Iris pigment epithelial cell (primary cell): ENCODE measurements at regions not wholly inside any gene's neighbourhood (a gene's known extent, or its start where the extent isn't known, plus 50 kb on each side); places are given as distances from the start of the nearest gene placed in this dataset.

Source experiments
- DNase-seq: peaks from one replicate; pipeline ENCODE4 v3.0.0-alpha.2; 2011; ENCODE audit warnings: low read depth

DNA sequence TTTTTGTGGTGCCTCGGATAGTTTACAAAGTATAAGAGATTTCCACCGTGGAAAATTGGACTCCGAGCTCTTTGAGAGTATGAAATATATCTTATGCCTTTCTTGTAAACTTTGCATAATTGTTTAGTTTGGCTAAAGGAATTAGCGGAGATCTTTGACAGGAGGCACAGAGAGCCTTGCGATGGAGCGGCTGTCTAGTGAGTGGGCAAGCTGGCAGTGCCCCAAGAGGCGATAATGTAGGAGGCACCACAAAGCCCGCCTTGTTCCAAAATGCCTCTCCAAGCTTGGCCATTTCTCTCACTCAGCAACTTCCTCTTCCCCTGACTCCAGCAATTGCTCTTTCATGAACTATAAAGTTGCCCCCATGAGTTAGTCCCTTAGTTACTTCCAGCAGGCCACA lies 270.1 kb upstream of the PRICKLE1 start:
- DNase-seq, result no peak

DNA sequence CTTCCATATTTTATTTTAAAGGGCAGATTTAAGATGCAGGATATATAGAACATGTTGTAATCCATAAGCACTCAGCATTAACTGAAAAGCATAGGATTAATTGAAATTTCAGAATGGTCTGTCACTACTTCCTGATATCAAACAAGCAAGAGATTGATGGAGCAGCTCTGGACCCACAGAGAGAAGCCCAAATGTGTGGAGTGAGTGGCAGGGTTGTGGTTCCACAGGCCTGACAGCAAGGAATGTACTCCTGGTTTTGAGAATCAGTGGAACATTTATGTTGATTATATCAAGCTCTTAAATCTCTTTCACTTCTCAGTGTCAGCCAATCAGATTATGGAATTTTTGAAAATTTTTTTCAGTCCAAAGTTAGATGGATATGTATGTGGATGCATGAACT lies 267.6 kb upstream of the PRICKLE1 start:
- DNase-seq, result no peak

DNA sequence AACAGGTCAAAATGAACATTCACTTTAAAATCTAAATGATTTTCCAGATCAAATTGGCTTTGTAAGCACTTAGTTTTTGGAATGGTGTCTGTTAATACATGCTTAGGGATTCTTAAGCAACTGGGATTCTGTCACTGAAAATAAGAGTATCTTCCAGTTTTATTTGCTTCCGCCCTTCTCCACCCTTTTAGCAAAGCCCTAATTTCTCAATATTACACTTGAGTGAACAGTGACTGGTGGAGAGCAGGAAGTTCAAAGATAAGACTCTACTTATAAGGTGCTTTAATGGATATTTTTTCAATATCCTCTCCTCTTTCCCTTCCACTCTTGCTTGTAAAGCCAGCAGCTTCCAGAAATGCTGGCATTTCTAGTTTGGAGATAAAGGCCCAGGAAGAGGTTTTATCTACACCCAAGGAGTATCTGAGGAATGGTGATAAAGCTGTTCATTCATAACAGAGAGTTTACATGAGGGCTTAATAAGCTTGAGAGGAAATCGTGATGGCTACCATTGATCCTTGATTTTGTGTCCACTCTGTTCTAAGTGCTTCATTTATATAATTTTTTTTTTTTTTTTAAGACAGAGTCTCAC lies 265.9 kb upstream of the PRICKLE1 start:
- no peak for DNase-seq

DNA sequence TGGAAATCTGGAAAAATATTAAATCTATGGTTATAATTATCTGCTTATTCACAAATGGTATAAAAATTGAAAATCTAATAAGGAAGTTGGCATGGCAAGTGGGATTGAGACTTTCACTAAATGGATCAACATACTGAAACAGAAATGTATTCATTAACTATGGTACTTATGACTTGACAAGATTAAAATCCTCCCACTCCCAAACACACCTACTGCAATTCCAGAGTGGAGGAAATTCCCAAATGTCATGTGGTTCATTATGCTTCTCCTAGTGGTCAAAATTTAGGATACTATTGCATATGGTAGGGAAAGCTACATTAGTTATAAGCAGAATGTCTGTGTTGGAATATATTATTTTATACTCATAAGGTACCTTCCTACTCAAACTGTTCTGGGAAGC lies 265.3 kb upstream of the PRICKLE1 start:
- DNase-seq, result no peak

DNA sequence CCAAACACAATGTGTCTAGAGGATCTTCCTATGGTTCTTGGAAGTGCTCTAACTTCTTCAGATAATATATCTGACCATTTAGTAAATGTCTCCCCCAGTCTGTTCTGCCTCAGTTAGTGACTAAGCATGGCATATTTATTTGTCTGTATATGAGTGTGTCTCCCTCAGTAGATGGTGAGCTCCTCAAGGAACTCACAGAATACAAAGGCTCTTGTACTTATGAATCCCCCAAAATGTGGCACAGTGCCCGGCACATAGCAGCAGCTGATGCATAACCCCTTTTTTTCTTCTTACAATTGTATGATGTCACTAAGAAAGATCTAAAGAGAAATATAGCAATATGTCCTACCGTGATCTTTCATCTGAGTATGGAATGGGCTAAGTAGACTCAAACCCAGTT lies 264.7 kb upstream of the PRICKLE1 start:
- no peak for DNase-seq

DNA sequence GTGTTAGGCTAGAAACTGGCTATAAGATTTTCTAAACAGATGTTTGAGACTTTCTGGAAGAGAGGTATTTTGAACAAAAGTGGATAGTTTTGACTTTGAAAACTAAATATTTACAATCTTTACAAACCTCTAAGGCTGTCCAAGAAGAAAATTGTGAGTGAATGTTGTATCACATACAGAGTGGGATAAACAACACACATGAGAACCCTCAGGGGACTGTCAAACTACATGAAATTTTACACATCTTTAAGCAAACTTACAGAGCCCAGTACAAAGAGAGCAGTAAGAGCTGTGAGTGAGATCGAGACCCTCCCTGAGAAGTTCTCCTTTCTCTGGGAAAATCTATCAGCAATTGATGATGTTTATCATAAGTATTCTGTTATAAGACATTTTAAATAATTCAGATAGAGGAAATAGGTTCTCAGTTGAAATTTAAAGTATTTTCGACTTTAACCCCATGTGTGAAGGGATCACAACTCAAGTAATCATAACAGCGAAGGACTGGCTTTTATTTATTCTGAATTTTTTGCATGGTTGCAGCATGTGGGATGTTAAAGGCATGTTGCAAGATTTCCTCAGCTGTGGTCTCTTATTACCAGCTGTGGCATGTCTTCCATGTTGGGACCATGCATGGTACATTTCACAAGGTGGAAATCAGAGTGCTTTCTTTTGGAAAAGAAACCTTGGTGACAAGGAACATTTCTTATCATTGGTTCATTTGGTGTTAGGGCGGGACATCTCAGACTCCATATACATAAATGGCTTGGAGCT lies 264.0 kb upstream of the PRICKLE1 start:
- no peak for DNase-seq

DNA sequence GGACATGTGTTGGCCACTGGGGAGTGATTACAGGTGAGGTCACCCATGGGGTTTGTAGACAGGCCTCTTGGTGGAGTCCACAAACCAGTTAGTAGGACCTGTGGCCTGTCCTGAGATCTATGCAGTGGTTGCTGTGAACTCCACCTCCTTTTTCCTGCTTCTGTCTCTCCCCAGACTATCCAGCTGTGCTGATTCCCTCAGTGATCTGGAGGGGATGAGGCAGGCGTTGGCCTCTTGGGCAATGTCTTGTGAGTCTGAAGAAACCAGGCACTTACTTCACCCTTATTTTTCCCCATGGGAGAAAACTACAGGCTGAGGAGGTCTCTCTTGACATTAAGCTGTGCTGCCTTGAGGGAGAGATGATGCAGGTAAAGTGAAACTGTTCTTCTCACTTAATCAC lies 257.2 kb upstream of the PRICKLE1 start:
- peak; percentile 9 for DNase-seq

DNA sequence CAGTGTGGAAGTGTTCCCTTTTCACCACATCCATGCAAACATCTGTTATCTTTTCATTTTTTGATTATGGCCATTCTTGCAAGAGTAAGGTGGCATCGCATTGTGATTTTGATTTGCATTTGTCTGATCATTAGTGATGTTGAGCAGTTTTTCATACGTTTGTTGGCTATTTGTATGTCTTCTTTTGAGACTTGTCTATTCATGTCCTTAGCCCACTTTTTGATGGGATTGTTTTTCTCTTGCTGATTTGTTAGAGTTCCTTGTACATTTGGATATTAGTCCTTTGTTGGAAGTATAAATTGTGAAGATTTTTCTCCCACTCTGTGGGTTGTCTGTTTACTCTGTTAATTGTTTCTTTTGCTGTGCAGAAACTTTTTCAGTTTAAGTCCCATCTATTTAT lies 244.5 kb upstream of the PRICKLE1 start:
- DNase-seq, result no peak

DNA sequence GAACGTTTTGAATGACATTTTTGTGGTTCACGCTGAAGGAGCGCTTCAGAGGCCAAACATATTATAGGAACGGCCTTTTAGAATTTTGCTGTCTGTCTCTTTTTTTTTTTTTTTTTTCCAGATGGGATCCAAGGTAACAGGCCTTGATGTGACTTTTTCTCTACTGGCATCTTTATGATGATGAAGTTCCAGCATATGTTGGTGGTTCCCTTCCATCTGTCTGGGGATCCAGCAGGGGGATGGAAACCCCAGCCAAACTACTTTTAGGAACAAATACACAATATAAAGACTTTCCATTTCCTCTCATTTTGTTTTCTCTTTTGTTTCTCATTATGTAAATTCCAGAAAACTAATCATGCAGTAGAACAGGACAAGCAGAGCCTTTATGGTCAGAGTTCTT lies 239.3 kb upstream of the PRICKLE1 start:
- DNase-seq, result no peak

DNA sequence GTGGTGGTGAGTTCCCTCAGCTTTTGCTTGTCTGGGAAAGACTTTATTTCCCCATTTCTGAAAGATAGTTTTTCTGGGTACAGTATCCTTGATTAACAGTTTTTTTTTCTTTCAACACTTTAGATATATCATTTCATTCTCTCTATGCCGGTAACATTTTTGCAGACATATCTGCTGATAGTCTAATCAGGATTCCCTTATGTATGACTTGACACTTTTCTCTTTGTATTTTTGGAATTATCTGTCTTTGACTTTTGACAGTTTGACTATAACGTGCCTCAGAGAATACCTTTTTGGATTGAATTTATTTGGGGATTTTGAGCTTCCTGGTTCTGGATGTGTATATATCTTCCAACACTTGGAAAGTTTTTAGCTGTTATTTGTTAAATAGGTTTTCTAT lies 234.8 kb upstream of the PRICKLE1 start:
- DNase-seq, result no peak

DNA sequence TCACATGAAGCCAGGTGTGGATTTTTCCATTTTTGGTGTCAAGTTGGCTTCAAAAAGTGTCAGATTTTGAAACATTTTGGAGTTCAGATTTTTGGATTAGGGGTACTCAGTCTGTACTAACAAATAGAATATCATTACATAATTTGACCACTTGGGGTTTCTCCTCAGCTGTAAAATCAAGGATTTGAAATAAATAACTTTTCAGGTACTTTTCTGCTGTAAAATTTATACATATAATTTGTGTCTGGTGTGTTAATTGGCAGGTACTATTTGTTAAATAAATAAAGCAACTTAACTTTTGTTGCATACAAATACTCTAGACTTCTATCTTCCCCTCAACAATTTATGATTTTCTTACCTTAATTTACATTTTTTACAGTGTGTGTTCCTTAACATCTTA lies 234.1 kb upstream of the PRICKLE1 start:
- no peak for DNase-seq

DNA sequence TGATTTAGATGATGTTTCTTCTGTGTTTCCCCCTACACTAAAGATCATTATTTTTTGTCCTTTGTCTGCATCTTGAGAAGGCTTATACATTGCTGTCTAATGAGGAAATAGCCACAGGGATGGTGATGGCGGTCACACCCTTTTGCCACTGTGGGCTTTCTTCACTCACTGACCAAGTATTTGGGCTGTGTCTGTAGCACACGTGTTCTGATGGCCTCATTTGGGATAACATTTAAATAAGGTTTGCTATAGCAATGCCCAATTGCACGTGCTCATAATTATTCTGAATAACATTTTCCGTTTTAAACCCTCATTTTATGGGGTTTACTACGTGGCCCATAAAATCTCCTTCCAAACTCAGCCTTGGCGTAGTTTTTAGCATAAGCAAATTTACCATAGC lies 230.3 kb upstream of the PRICKLE1 start:
- DNase-seq, result no peak

DNA sequence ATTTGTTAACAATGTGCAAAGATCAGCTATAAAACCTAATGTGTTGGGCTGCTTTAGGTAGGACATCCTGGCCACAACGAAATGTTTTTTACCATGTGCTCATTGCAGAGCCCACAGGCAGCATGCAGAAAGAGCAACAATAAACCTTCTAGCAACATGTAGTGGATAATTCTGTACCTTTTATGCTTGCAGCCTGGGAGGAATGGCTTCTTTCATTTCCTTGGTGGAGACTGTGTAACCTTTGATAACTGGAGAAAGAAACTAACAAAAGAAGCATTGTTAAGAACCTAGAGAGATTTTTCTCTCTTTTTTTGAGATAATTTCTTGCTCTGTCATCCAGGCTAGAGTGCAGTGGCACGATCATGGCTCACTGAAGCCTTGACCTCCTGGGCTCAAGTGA lies 225.5 kb upstream of the PRICKLE1 start:
- no peak for DNase-seq

DNA sequence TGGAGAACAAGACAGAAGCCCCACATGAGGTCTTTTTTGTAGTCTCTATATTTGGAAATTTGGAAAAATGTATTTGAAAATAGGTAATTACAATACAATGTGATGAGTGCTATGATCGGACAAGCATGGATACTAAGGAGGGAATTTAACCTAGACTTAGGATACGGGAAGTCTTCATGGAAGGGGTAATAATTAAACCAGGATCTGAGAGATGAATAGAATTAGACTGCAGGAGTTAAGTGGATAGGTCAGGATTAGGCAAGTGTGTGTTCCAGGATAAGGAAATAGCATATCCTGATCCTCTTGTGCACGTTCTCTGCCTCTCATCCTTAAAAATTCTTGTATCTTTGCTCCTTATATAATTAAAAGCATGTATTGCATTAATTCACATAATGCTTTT lies 223.3 kb upstream of the PRICKLE1 start:
- DNase-seq, result no peak

DNA sequence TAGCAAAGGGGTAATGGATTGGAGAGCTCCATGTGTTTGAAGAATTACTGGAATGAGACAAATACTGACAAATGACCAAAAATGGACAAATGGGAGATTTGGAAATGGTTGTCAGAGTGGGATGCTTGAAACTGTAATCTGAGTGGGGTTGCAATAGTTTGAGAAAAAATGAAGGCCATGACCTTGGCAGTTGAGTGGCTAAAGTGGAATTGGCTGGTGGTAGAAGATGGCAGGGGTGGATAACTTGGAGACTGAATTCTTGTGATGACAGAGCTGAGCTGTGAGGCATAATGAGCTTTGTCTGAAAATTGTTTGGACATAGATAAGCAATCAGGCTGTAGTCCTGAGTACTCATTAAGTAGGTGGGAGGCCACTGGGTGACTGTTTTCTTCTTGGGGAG lies 222.5 kb upstream of the PRICKLE1 start:
- no peak for DNase-seq

DNA sequence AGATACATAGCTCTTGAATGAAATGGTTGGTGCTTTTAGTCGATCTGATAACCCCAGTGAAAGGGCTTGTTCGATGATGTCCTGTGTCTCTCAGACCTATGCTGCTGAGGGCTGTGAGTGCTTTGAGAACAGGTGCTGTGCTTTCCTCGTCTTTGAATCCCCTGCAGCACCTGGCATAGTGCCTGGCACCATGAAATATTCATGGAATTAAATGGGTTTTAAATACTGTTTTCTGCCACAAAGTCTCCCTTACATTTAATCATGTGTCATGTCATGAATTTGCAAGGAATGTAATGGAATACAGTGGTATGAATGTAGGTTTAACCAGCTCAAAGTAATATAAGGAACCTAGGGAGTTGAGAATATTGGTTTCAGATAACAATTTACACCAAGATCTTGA lies 220.5 kb upstream of the PRICKLE1 start:
- peak; percentile 13 for DNase-seq

DNA sequence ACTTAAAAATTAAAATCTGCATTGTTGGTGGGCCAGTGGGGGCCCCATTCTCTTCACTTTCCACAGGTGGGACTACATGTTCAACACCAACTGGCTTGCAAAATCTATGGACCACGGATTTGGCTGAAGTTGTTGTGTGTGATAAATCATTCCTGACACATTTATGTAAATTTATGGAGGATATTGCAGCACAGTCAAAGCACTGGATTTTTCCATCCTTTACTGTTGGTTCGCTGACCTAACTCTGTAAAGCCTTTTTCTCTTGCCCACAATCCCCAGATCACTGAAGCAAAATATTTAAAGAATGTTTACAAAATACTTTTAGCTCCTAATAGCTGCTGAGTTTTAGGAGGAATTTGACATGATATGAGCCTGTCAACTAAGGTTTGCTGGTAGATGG lies 219.7 kb upstream of the PRICKLE1 start:
- peak; percentile 69 for DNase-seq

DNA sequence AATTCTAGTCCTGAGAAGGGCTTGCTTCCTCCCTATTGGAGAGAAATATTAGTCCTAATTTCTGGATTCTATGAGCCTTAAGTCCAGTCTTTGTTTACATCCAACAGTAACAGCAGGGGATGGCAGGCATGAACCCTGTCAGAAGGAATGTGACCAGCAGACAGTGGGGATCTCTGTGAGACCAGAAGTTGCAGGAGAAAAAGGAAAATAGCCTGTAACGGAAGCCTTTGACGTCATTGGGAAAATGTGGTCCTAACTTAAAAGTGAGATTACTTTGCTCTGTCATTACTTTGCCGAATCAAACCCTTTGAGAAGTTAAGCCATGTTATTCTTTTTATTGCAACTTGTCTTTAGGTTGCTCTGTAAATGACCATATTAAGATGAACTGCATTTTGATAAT lies 218.2 kb upstream of the PRICKLE1 start:
- DNase-seq, result no peak

DNA sequence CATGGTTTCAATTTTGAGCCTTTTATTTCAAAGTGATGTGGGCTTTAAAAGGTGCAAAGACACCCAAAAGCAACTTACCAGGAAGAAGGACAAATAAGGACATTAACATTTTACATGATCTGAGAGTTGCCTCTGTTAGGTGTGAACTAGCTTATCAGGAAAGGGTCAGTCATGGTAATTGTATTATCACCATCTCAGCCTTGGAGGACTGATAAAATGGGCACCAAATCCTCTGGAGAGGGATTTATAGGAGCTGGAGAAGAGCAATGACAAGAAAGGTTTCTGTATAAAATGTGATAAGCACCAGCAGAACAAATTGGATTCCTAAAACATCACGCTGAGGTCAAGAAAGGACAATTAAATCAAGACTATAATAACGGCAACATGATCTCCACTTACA lies 217.7 kb upstream of the PRICKLE1 start:
- no peak for DNase-seq

DNA sequence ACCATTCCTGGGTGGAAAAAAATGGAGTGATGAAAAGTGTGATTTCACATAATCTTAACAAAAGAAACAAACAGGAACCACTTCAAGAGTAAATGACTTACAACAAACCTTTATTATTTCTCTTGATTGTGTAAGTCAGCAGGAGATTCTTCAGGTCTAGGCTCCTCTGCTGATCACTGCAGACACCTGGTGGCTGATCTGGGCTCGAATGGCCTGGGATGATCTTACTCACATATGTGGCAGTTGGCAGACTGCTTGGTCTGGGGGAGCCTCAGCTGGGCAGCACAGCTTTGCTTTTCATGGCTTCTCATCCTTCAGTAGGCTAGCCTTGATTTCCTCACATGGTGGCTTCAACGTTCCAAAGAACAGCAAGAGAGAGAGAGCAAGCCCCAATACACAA lies 215.4 kb upstream of the PRICKLE1 start:
- DNase-seq, result no peak

DNA sequence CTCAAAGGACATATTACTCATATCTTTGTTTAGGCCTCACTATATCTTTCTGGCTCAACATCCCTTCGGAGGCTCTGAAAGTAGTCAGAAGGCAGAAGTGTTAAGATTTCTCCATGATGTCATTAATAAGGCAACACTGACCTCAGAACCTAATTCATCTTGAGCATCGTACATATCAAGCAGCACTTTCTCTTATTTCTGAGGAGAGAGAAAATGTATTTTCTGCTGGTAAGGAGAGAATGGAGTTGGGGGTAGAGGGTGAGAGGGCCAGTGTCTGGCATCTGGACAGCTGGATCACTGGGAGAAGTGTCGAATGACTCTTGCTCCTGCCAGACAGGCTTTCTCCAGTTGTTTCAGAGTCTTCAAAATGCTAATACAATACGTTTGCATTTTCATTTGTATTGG lies 213.2 kb upstream of the PRICKLE1 start:
- DNase-seq, result no peak

DNA sequence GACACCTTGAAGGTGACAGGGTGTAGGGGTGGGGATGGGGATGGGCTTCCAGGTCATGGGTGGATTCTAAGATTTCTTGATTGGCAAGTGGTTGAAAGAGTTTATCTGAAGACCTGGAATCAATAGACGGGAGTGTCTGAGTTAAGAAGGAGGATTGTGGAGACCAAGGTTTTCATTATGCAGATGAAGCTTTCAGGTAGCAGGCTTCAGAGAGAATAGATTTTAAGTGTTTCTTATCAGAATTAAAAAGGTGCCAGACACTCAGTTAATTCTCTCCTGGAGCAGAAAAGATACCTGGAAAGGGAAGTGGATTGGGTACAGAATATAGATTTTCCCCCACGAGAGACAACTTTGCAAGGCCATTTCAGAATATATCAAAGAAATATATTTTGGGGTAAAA lies 211.7 kb upstream of the PRICKLE1 start:
- DNase-seq, result no peak

DNA sequence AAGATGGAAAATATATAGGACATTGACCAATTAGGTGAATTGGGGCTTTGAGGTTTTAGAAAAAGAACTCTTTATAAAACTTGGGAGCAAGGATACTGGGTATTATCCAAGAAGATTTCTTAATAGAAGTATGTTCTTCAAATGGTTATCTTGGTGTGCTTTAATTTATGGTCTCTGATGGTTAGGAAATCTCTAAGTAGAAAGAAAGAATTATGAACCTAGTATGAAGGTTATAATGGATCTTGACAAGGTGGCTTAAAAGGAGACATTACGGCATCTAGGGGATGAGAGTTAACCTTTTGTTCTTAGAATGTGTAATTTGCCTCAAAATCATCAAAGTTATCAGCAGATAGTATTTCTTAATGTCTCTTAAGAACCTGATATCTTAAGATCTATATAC lies 210.4 kb upstream of the PRICKLE1 start:
- no peak for DNase-seq

DNA sequence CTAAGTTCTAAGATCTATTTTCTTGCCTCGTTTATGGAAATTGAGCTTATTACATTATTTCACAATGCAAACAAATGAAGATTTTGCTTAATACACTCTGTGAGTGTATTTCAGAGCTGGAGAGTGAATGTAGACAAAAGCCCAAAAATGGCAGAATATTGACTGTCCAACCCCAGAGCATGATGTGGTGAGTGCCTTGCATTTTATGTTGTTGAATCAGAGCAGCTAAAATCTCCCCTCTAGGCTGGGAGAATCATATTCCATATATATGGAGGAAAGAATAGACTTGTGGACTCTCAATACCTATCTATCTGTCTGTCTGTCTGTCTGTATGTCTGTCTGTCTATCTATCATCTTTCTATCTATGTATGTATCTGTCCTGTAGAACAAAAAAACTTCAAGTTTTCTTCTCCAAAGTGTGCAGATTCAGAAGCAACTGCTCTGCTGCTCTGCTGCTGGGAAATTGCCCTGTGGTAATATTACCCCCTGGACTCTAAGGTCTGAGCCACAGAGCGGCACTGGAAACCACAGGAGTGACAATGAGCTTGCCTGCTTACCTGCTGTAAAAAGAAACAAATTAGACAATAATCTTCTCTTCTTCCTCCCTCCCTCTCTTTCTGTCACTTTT lies 209.4 kb upstream of the PRICKLE1 start:
- peak; percentile 71 for DNase-seq
